ENCODE measurements at regions not wholly inside any gene's neighbourhood (a gene's known extent, or its start where the extent isn't known, plus 50 kb on each side); places are given as distances from the start of the nearest gene placed in this dataset. TPM values are rescaled to one million over a fixed set of nuclear protein-coding genes. Genes with fewer than 3 reads are reported as not detected.

DNA sequence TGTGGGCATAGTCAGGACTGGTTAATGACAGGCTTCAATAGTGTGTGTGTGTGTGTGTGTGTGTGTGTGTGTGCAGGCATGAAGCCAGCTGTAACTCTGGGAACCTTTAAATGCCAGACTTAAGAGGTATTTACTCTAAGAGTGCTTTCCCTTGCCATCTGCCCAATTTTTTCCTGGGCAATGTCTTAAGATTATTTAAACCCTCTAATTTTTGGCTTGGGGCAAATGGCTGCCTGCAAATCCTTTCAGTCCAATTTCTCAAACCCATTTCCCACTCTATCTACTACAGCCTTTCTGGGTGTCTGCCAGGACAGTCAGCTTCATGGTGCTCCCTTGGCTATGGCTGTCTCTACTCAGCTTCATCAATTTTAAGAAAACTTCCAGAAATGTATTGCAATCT lies 62.6 kb upstream of the C1GALT1 start:
- no peak for DNase-seq
- H3K27ac Mint-ChIP-seq = no peak overlapping the region
- CTCF ChIA-PET = no interaction called here
- no peaks in the 10 kb centered on the region for H3K27me3 Mint-ChIP-seq (ENCODE audit: low read depth)
- H3K4me1 Mint-ChIP-seq (ENCODE audit: low read depth) = no peaks in the 10 kb centered on the region
- H3K36me3 Mint-ChIP-seq (ENCODE audit: low read depth) = no peaks in the 10 kb centered on the region
- no peak overlapping the region for H3K4me3 Mint-ChIP-seq
- intact Hi-C loops (cut with micrococcal nuclease) = no loop called here
- no peaks in the 10 kb centered on the region for H3K9me3 Mint-ChIP-seq

DNA sequence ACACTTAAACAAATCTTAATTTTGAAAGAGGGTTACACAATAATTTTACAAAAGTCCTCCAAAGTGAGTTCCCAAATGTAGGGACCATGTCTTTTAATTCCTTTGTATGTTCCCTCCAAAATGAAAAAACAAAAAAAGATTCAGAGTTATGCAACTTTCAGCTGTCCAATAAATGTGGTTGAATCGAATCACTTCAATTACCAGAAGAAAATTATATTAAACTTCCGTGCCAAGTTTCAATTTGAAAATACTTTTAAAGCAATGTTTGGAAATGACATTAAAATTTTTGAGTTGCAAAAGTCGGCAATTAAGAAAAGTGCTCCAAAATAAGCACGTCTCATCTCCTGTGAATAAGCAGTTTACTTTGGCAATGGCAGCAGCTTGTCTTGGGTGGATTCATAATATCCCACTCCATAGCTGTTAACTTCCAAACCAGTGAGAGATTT lies 60.3 kb upstream of the C1GALT1 start:
- no peak for DNase-seq
- CTCF ChIA-PET = no interaction called here
- Mint-ChIP-seq H3K4me3 (no peak overlapping the region), H3K27ac (no peak overlapping the region), H3K36me3 (ENCODE audit: low read depth) (no peaks in the 10 kb centered on the region), H3K27me3 (ENCODE audit: low read depth) (no peaks in the 10 kb centered on the region), H3K4me1 (ENCODE audit: low read depth) (no peaks in the 10 kb centered on the region), H3K9me3 (no peaks in the 10 kb centered on the region)
- intact Hi-C loops (cut with micrococcal nuclease) = no loop called here

DNA sequence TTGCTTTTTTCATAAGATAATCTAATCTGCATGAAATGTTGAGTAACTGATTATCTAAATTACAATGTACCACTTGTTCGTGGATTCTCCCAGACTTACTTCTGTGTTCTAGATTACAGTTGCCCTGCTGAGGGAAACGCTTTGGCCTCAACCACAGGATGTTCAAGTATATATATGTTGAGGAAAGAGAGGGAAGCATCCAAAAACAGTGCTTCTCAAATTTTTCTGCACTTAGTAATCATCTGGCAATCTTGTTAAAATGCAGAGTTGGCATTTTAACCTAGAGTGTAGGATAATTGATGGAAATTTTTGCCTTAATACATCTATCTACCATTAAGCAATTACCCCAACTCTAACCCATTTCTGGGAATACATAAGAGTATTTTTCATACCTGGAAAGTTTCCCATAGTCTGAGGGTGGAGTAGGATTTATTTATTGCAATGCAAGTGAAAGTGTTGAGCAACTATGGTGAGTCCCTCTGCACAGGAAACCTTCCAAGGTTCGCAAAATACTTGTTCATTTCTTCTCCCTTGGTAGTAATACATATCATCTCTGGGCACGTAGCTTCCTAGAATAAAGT lies 59.6 kb upstream of the C1GALT1 start:
- no peaks in the 10 kb centered on the region for H3K4me1 Mint-ChIP-seq (ENCODE audit: low read depth)
- H3K27ac Mint-ChIP-seq = no peak overlapping the region
- CTCF ChIA-PET = no interaction called here
- H3K27me3 Mint-ChIP-seq (ENCODE audit: low read depth) = no peaks in the 10 kb centered on the region
- H3K36me3 Mint-ChIP-seq (ENCODE audit: low read depth) = no peaks in the 10 kb centered on the region
- H3K9me3 Mint-ChIP-seq = no peaks in the 10 kb centered on the region
- DNase-seq = no peak
- no peak overlapping the region for H3K4me3 Mint-ChIP-seq
- intact Hi-C loops (cut with micrococcal nuclease) = no loop called here

DNA sequence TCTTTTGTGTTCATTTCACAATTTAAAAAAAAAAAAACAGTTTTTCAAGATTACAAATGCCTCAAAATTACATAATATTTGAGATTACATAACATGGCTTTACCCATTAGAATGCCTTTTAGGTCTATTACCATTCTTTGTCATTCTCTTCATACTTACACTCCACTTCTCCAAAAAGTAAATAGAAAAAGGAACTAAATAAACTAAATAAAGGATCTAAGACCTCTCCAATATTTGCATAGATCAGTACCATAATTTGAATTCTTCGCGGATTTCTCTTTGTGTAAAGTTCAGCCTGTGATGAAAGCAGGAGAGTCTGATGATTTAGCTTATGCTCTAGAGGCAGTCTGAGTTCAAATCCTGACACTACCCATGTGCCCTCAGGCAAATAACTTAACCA lies 56.4 kb upstream of the C1GALT1 start:
- CTCF ChIA-PET = no interaction called here
- Mint-ChIP-seq H3K27ac (no peak overlapping the region), H3K27me3 (ENCODE audit: low read depth) (no peaks in the 10 kb centered on the region), H3K36me3 (ENCODE audit: low read depth) (no peaks in the 10 kb centered on the region), H3K4me1 (ENCODE audit: low read depth) (no peaks in the 10 kb centered on the region), H3K9me3 (no peaks in the 10 kb centered on the region), H3K4me3 (no peak overlapping the region)
- no peak for DNase-seq
- intact Hi-C loops (cut with micrococcal nuclease) = no loop called here

DNA sequence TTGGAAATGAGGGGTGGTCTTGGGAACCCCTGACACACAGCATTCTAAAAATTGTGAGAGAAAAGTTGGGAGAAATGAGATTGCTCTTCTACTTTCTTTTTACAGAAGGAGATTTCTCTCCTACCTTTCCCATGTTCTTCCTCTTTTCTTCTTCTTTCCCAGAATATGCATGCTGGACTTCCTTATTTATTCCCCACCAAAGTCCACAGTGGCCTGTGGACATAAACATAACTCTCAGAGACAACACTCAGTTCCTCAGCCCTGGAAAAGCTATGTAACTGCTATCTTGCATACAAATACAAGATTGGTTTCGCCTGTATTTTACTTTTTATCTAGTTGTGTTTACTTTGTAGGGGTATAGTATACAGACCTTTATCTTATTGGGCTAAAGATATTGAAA lies 54.6 kb upstream of the C1GALT1 start:
- Mint-ChIP-seq H3K27me3 (ENCODE audit: low read depth) (no peaks in the 10 kb centered on the region), H3K27ac (no peak overlapping the region), H3K4me1 (ENCODE audit: low read depth) (peaks cover 3% of the 10 kb centered on the region), H3K4me3 (no peak overlapping the region), H3K9me3 (no peaks in the 10 kb centered on the region), H3K36me3 (ENCODE audit: low read depth) (no peaks in the 10 kb centered on the region)
- CTCF ChIA-PET = no interaction called here
- intact Hi-C loops (cut with micrococcal nuclease) = no loop called here
- no peak for DNase-seq

DNA sequence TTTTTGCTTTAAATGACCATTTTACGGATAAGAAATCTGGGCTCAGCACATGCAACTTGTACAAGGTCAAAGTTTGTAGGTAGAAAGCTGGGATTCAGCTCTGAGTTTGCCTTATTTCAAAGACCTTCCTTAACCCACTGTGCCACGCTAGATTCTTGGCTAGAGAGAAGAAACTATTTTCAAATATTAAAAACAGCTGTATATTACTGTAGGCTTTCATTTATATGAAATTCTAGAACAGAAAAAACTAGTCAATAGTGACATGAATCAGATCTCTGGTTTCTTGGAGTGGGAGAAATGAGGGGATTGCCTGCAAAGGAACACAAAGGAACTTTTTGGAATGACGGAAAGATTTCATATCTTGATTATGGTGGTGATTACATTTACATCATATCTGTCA lies 53.0 kb upstream of the C1GALT1 start:
- intact Hi-C loops (cut with micrococcal nuclease) = no loop called here
- Mint-ChIP-seq H3K27me3 (ENCODE audit: low read depth) (no peaks in the 10 kb centered on the region), H3K9me3 (no peaks in the 10 kb centered on the region), H3K4me1 (ENCODE audit: low read depth) (peaks cover 3% of the 10 kb centered on the region), H3K27ac (no peak overlapping the region), H3K36me3 (ENCODE audit: low read depth) (no peaks in the 10 kb centered on the region), H3K4me3 (no peak overlapping the region)
- CTCF ChIA-PET = no interaction called here
- DNase-seq = no peak

DNA sequence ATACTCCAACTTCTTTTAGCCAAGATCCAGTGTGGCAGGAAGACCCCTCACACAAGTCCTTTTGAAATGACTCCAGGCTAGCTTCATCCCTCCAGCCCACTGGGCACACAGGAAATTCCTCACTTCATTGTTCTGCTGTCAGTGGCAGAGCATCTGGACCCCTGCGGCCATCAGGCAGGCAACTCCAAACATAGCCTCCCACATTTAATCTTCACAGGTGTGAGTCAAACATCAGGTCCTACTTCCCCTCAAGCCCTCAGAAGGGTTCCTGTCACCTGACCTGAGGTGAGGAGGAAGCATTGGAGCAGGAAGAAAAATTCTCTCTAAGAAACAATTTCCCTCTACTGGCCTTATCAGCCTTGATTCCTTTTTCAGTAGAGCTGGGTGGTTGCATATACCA lies 51.1 kb upstream of the C1GALT1 start:
- CTCF ChIA-PET = no interaction called here
- Mint-ChIP-seq H3K27me3 (ENCODE audit: low read depth) (no peaks in the 10 kb centered on the region), H3K4me3 (no peak overlapping the region), H3K36me3 (ENCODE audit: low read depth) (no peaks in the 10 kb centered on the region), H3K4me1 (ENCODE audit: low read depth) (peaks cover 7% of the 10 kb centered on the region), H3K9me3 (peaks cover 2% of the 10 kb centered on the region), H3K27ac (no peak overlapping the region)
- intact Hi-C loops (cut with micrococcal nuclease) = no loop called here
- DNase-seq = no peak

Small RNAs in the stretch of these regions (microRNA-seq; reads per million reads assigned to microRNA genes)
- gene MIR3683 (ENCODE audit: borderline microRNAs expressed, borderline replicate concordance) = not detected

Measured in activated naive CD4-positive, alpha-beta T cell treated with anti-CD3 and anti-CD28 coated beads for 36 hours (primary cell).